ENCODE measurements at regions not wholly inside any gene's neighbourhood (a gene's known extent, or its start where the extent isn't known, plus 50 kb on each side); places are given as distances from the start of the nearest gene placed in this dataset.
"Not testable (repeated sequence)": the region's sequence is repeated elsewhere in the genome, so short reads cannot be mapped to it uniquely, and the experiment has no call there.

DNA sequence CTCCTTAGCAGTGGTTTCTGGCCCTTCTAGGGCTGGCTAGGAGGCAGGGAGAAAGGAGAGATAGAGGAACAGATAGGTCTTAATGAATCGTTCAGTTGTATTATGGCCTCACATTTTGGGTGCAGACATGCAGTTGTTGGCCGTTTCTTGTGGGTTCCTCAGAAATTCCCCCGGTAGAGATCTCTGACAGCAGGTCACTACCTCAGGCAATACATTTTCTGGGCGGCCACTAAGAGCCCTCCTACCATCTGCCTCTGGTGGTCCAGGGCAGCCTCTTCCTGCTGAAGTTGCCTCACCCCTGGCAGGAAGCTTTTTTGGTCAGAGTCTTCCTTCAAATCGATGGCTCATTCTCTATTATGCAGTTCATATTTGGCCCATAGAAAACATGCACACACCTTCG is 266.1 kb downstream of the SV2B start:
- TF ChIP-seq POLR2A (IDR thresholded peaks at IDR 0.05): no peak
- Histone ChIP-seq H3K4me1 (no peaks in the 10 kb centered on the region), H3K9me3 (peaks cover 0 to 15% (median 0%) of the 10 kb centered on the region in 3 donors), H3K4me3 (no peak overlapping the region), H3K27me3 (peaks cover 6% of the 10 kb centered on the region), H3K27ac (no peak overlapping the region), H3K36me3 (no peaks in the 10 kb centered on the region)
- WGBS, 2 donors (ENCODE audit: low coverage in 1 of 2): 70 to 89% methylated on average over 3 to 6 of the region's 6 CpGs
- no peak for ATAC-seq

DNA sequence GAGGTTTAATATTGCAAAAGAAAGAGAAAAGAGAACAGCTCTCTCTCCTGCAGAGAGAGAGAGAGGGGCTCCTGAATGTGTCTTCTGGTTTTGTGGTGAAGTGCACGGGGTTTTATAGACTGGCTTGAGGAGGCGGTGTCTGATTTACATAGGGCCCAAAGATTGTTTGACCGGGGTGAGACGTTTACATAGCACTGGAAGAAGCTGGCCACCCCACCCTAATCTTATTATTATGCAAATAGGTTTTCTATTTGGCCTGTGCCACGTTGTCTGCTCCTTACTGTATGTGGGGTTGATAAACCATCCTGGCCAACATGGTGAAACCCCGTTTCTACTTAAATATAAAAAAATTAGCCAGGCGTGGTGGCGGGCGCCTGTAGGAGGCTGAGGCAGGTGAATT is 268.6 kb downstream of the SV2B start:
- no peak for TF ChIP-seq POLR2AphosphoS5 (IDR thresholded peaks at IDR 0.05)
- TF ChIP-seq POLR2A (IDR thresholded peaks at IDR 0.05): no peak
- TF ChIP-seq, protein P1, sequence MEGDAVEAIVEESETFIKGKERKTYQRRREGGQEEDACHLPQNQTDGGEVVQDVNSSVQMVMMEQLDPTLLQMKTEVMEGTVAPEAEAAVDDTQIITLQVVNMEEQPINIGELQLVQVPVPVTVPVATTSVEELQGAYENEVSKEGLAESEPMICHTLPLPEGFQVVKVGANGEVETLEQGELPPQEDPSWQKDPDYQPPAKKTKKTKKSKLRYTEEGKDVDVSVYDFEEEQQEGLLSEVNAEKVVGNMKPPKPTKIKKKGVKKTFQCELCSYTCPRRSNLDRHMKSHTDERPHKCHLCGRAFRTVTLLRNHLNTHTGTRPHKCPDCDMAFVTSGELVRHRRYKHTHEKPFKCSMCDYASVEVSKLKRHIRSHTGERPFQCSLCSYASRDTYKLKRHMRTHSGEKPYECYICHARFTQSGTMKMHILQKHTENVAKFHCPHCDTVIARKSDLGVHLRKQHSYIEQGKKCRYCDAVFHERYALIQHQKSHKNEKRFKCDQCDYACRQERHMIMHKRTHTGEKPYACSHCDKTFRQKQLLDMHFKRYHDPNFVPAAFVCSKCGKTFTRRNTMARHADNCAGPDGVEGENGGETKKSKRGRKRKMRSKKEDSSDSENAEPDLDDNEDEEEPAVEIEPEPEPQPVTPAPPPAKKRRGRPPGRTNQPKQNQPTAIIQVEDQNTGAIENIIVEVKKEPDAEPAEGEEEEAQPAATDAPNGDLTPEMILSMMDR (IDR thresholded peaks at IDR 0.05): no peak
- no peak for TF ChIP-seq EP300 (IDR thresholded peaks at IDR 0.05)
- 54 to 60% methylated on average over 5 to 8 of the region's 9 CpGs for WGBS, 2 donors (ENCODE audit: low coverage in 1 of 2)
- H3K36me3 ChIP-seq: no peaks in the 10 kb centered on the region
- H3K4me3 ChIP-seq: no peak overlapping the region
- peaks cover 5% of the 10 kb centered on the region for H3K27me3 ChIP-seq
- H3K27ac ChIP-seq: no peak overlapping the region
- no peaks in the 10 kb centered on the region for H3K4me1 ChIP-seq
- H3K9me3 ChIP-seq: peaks cover 0 to 28% (median 0%) of the 10 kb centered on the region in 3 donors
- no peak for ATAC-seq

DNA sequence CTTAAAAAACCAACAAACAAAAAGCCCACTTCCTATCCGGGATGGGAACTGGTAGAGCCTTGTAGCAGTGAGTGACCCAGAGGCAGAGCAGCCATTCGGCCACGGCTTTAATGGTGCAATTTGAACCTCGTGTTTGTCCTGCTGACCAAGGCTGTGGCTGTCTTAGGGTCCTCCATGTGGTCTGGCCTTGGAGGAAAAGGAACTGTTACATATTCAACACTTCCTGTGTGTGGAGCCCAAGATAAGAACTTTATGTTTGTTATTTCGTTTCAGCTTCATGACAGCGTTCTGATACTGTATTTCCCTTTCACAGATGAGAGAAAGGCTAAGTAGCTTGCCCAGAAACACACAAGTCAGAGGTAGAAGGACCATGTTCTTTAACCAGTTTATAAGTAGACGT is 269.8 kb downstream of the SV2B start:
- H3K27ac ChIP-seq: no peak overlapping the region
- H3K9me3 ChIP-seq: peaks cover 0 to 28% (median 0%) of the 10 kb centered on the region in 3 donors
- H3K27me3 ChIP-seq: peaks cover 14% of the 10 kb centered on the region
- no peaks in the 10 kb centered on the region for H3K36me3 ChIP-seq
- WGBS, 2 donors (ENCODE audit: low coverage in 1 of 2): 35 to 64% methylated on average over 3 to 5 of the region's 7 CpGs
- TF ChIP-seq, protein P1 (IDR thresholded peaks at IDR 0.05): no peak
- TF ChIP-seq POLR2A (IDR thresholded peaks at IDR 0.05) (no peak), POLR2AphosphoS5 (IDR thresholded peaks at IDR 0.05) (no peak), EP300 (IDR thresholded peaks at IDR 0.05) (no peak)
- no peak for ATAC-seq
- H3K4me1 ChIP-seq: no peaks in the 10 kb centered on the region
- H3K4me3 ChIP-seq: no peak overlapping the region

DNA sequence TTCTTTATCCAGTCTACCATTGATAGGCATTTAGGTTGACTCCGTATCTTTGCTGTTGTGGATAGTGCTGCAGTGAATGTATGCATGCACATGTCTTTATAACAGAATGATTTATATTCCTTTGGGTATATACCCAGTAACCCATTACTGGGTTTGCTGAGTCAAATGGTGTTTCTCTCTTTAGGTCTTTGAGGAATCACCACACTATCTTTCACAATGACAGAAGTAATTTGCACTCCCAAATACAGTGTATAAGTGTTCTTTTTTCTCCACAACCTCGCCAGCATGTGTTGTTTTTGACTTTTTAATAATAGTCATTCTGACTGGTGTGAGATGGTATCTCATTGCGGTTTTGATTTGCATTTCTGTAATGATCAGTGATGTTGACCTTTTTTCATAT is 271.3 kb downstream of the SV2B start:
- H3K4me3 ChIP-seq, H3K4me1 ChIP-seq, ATAC-seq, H3K27ac ChIP-seq, H3K36me3 ChIP-seq: not testable (repeated sequence)
- Histone ChIP-seq H3K9me3 (peaks cover 0 to 19% (median 0%) of the 10 kb centered on the region in 3 donors), H3K27me3 (peaks cover 18% of the 10 kb centered on the region)
- WGBS, 2 donors (ENCODE audit: low coverage in 1 of 2): 71 to 88% methylated on average over 3 of the region's 3 CpGs

DNA sequence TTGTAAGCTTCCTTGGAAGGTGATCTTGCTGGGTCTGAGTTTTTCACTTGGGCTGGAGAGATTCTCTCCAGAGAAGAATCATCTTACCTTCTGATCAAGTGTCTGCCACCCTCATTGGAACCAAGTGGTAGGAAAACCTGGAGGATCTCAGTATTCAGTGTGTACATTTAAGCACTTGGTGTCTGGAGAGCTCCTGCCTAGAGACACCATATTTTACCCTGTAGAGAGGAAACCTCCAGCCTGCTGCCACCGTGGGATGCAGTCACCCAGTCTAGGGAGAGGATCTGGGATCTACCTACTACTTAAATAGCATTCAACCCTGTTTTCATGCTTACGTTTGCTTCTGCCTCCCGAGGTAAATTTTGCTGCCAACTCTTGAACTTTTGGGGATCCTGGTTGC is 274.3 kb downstream of the SV2B start:
- H3K27me3 ChIP-seq: peaks cover 18% of the 10 kb centered on the region

DNA sequence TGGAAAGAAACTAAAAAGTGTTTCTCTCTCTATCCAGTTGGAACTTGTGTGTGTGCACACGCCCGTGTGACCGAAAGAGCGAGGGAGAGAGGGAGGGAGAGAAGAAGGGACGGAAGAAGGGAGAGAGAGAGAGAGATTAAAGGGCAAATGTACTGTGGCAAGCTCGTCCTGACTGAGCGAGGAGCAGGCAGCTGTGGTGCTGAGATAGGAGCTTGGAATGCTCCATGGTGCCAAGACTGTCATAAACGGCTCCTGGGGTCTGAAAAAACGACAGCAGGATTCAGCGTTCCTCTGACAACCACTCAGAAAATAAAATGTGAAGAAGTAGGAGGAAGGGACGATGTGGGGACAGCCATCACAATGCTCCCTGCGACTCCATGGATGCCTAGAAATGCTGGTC is 276.0 kb downstream of the SV2B start:
- H3K4me1 ChIP-seq: no peaks in the 10 kb centered on the region
- H3K27ac ChIP-seq: no peak overlapping the region
- whole genome bisulfite sequencing, 2 donors (ENCODE audit: low coverage in 1 of 2): 29% methylated on average over 11 of the region's 12 CpGs; no CpG with 5 or more reads in 1 of the 2 donors
- TF ChIP-seq EP300 (IDR thresholded peaks at IDR 0.05): no peak
- TF ChIP-seq, protein P1 (IDR thresholded peaks at IDR 0.05): no peak
- TF ChIP-seq POLR2A (IDR thresholded peaks at IDR 0.05): no peak
- no peak for TF ChIP-seq POLR2AphosphoS5 (IDR thresholded peaks at IDR 0.05)
- no peaks in the 10 kb centered on the region for H3K36me3 ChIP-seq
- no peak for ATAC-seq
- no peak overlapping the region for H3K4me3 ChIP-seq
- peaks cover 18% of the 10 kb centered on the region for H3K27me3 ChIP-seq
- H3K9me3 ChIP-seq: peaks cover 0 to 13% (median 0%) of the 10 kb centered on the region in 3 donors

More for the DNA sequence above, 274.3 kb downstream of the SV2B start:
- Histone ChIP-seq H3K4me1 (no peaks in the 10 kb centered on the region), H3K9me3 (peaks cover 0 to 14% (median 0%) of the 10 kb centered on the region in 3 donors), H3K4me3 (no peak overlapping the region), H3K36me3 (no peaks in the 10 kb centered on the region), H3K27ac (no peak overlapping the region)
- ATAC-seq: no peak
- TF ChIP-seq POLR2A (IDR thresholded peaks at IDR 0.05) (no peak), EP300 (IDR thresholded peaks at IDR 0.05) (no peak), POLR2AphosphoS5 (IDR thresholded peaks at IDR 0.05) (no peak)
- TF ChIP-seq, protein P1 (IDR thresholded peaks at IDR 0.05): no peak
- 100% methylated on average over 1 of the region's 3 CpGs; no CpG with 5 or more reads in 1 of the 2 donors for WGBS, 2 donors (ENCODE audit: low coverage in 1 of 2)

Measured in gastroesophageal sphincter (tissue), 4 donors.